ENCODE measurements at regions not wholly inside any gene's neighbourhood (a gene's known extent, or its start where the extent isn't known, plus 50 kb on each side); places are given as distances from the start of the nearest gene placed in this dataset.

GRCh38 chrX:103882999-103883398 lies 50.9 kb upstream of the RAB9B start:
- intact Hi-C loops (cut with micrococcal nuclease; ENCODE audit: unreplicated experiment) = no loop called here
- H3K9me3 ChIP-seq (ENCODE audit: low read depth, low read length, poor library complexity, severe bottlenecking) = no peaks in the 10 kb centered on the region
- ChIA-PET POLR2A (ENCODE audit: low non-redundant PET) (no interaction called here), CTCF (no interaction called here)
- no peak overlapping the region for H3K4me3 ChIP-seq (ENCODE audit: low read depth, low read length, poor library complexity, severe bottlenecking)
- no peak overlapping the region for H3K27ac ChIP-seq (ENCODE audit: low read depth, low read length, poor library complexity, severe bottlenecking)
- H3K27me3 ChIP-seq (replicated peaks; ENCODE audit: insufficient read depth, low read depth, low read length, poor library complexity) = no peaks in the 10 kb centered on the region
- TF ChIP-seq, protein P1, sequence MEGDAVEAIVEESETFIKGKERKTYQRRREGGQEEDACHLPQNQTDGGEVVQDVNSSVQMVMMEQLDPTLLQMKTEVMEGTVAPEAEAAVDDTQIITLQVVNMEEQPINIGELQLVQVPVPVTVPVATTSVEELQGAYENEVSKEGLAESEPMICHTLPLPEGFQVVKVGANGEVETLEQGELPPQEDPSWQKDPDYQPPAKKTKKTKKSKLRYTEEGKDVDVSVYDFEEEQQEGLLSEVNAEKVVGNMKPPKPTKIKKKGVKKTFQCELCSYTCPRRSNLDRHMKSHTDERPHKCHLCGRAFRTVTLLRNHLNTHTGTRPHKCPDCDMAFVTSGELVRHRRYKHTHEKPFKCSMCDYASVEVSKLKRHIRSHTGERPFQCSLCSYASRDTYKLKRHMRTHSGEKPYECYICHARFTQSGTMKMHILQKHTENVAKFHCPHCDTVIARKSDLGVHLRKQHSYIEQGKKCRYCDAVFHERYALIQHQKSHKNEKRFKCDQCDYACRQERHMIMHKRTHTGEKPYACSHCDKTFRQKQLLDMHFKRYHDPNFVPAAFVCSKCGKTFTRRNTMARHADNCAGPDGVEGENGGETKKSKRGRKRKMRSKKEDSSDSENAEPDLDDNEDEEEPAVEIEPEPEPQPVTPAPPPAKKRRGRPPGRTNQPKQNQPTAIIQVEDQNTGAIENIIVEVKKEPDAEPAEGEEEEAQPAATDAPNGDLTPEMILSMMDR (conservative IDR thresholded peaks at IDR 0.05; ENCODE audit: low read depth, low read length) = no peak
- TF ChIP-seq EZH2 (IDR thresholded peaks at IDR 0.05; ENCODE audit: borderline replicate concordance, low read depth, low read length, poor library complexity, severe bottlenecking) = no peak
- DNase-seq (ENCODE audit: low spot score) = no peak
- H3K4me1 ChIP-seq (ENCODE audit: insufficient read depth, low read length, poor library complexity, severe bottlenecking) = no peaks in the 10 kb centered on the region
- BruUV-seq (replicated peaks) = no TSS peak
- no peaks in the 10 kb centered on the region for H3K36me3 ChIP-seq (ENCODE audit: insufficient read depth, low read length, poor library complexity, severe bottlenecking)

Data from A673 (cell line).